ENCODE measurements at regions not wholly inside any gene's neighbourhood (a gene's known extent, or its start where the extent isn't known, plus 50 kb on each side); places are given as distances from the start of the nearest gene placed in this dataset.

DNA sequence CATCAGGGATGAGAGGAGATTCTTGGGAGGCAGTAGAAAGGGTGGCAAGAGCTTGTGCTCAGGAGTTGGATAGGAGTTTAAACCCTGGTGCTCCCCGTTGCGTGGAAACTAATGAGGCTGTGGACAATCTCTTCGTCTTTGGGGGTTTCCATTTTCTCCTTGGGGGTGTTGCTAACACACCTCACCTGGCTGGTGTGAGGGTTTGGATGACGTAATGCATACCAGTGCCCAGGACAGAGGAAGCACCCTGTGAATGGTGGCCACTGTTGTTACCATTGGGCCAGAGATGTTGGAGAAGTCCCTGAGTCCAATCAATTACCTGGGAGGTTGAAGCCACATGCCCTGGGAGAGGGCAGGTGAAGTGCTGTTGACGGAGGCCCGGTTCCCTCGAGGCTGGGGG, 146.5 kb downstream of the URI1 start:
- TF ChIP-seq POLR2A (IDR thresholded peaks at IDR 0.05; ENCODE audit: low read depth, low read length): no peak
- TF ChIP-seq KLF5 (IDR thresholded peaks at IDR 0.05; ENCODE audit: partially characterized antibody): no peak
- no peak for TF ChIP-seq RB1 (IDR thresholded peaks at IDR 0.05; ENCODE audit: borderline replicate concordance)
- TF ChIP-seq RAD51 (IDR thresholded peaks at IDR 0.05): no peak
- TF ChIP-seq CTCF (IDR thresholded peaks at IDR 0.05 in 2 of 3, conservative IDR thresholded peaks at IDR 0.05 in 1 of 3; ENCODE audit: control insufficient read depth in 2 of 3, extremely low read depth in 1 of 3, insufficient read depth in 1 of 3, low read depth in 3 of 3, low read length in 3 of 3): no peak
- no peak for TF ChIP-seq BCLAF1 (IDR thresholded peaks at IDR 0.05)
- no peak for TF ChIP-seq RAD21 (IDR thresholded peaks at IDR 0.05; ENCODE audit: insufficient read depth, low read depth, low read length)
- no peak for TF ChIP-seq POLR2AphosphoS5 (IDR thresholded peaks at IDR 0.05; ENCODE audit: low read length)
- no peak for TF ChIP-seq CREB1 (IDR thresholded peaks at IDR 0.05; ENCODE audit: low read depth)
- TF ChIP-seq, protein P1, sequence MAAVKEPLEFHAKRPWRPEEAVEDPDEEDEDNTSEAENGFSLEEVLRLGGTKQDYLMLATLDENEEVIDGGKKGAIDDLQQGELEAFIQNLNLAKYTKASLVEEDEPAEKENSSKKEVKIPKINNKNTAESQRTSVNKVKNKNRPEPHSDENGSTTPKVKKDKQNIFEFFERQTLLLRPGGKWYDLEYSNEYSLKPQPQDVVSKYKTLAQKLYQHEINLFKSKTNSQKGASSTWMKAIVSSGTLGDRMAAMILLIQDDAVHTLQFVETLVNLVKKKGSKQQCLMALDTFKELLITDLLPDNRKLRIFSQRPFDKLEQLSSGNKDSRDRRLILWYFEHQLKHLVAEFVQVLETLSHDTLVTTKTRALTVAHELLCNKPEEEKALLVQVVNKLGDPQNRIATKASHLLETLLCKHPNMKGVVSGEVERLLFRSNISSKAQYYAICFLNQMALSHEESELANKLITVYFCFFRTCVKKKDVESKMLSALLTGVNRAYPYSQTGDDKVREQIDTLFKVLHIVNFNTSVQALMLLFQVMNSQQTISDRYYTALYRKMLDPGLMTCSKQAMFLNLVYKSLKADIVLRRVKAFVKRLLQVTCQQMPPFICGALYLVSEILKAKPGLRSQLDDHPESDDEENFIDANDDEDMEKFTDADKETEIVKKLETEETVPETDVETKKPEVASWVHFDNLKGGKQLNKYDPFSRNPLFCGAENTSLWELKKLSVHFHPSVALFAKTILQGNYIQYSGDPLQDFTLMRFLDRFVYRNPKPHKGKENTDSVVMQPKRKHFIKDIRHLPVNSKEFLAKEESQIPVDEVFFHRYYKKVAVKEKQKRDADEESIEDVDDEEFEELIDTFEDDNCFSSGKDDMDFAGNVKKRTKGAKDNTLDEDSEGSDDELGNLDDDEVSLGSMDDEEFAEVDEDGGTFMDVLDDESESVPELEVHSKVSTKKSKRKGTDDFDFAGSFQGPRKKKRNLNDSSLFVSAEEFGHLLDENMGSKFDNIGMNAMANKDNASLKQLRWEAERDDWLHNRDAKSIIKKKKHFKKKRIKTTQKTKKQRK (IDR thresholded peaks at IDR 0.05; ENCODE audit: low read depth, low read length): no peak
- TF ChIP-seq EZH2 (IDR thresholded peaks at IDR 0.05; ENCODE audit: borderline replicate concordance, control insufficient read depth, low read depth, low read length): no peak
- TF ChIP-seq, protein P2, sequence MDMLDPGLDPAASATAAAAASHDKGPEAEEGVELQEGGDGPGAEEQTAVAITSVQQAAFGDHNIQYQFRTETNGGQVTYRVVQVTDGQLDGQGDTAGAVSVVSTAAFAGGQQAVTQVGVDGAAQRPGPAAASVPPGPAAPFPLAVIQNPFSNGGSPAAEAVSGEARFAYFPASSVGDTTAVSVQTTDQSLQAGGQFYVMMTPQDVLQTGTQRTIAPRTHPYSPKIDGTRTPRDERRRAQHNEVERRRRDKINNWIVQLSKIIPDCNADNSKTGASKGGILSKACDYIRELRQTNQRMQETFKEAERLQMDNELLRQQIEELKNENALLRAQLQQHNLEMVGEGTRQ (IDR thresholded peaks at IDR 0.05; ENCODE audit: borderline replicate concordance, low read depth, low read length): no peak
